ENCODE measurements at regions not wholly inside any gene's neighbourhood (a gene's known extent, or its start where the extent isn't known, plus 50 kb on each side); places are given as distances from the start of the nearest gene placed in this dataset.

- Histone ChIP-seq H3K27me3 (no peaks in the 10 kb centered on the region), H3K4me3 (no peak overlapping the region), H3K9me3 (no peaks in the 10 kb centered on the region), H3K36me3 (no peaks in the 10 kb centered on the region), H3K4me1 (no peaks in the 10 kb centered on the region), H3K27ac (no peak overlapping the region)
- DNase-seq: no peak
- intact Hi-C loops (cut with DNase I): no loop called here
- no peak for ATAC-seq
- FAIRE-seq: no peak
- WGBS, 2 donors: 68 to 84% methylated on average over 7 of the region's 7 CpGs
- TF ChIP-seq, protein P1, sequence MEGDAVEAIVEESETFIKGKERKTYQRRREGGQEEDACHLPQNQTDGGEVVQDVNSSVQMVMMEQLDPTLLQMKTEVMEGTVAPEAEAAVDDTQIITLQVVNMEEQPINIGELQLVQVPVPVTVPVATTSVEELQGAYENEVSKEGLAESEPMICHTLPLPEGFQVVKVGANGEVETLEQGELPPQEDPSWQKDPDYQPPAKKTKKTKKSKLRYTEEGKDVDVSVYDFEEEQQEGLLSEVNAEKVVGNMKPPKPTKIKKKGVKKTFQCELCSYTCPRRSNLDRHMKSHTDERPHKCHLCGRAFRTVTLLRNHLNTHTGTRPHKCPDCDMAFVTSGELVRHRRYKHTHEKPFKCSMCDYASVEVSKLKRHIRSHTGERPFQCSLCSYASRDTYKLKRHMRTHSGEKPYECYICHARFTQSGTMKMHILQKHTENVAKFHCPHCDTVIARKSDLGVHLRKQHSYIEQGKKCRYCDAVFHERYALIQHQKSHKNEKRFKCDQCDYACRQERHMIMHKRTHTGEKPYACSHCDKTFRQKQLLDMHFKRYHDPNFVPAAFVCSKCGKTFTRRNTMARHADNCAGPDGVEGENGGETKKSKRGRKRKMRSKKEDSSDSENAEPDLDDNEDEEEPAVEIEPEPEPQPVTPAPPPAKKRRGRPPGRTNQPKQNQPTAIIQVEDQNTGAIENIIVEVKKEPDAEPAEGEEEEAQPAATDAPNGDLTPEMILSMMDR (IDR thresholded peaks at IDR 0.05): no peak
Measured at GRCh38 chr11:11177156-11177808, 175.8 kb downstream of the CSNK2A3 start.

- DNase-seq: no peak
- FAIRE-seq: no peak
- no peak overlapping the region for H3K27ac ChIP-seq
- H3K9me3 ChIP-seq: no peaks in the 10 kb centered on the region
- H3K27me3 ChIP-seq: no peaks in the 10 kb centered on the region
- no peak for ATAC-seq
- H3K36me3 ChIP-seq: no peaks in the 10 kb centered on the region
- H3K4me1 ChIP-seq: no peaks in the 10 kb centered on the region
- no peak overlapping the region for H3K4me3 ChIP-seq
- intact Hi-C loops (cut with DNase I): no loop called here
- TF ChIP-seq, protein P1 (IDR thresholded peaks at IDR 0.05): no peak
- 76 to 88% methylated on average over 2 of the region's 2 CpGs for WGBS, 2 donors
Measured at GRCh38 chr11:11173316-11174025, 179.6 kb downstream of the CSNK2A3 start.

- no peaks in the 10 kb centered on the region for H3K27me3 ChIP-seq
- intact Hi-C loops (cut with DNase I): no loop called here
- no peak for DNase-seq
- H3K27ac ChIP-seq: no peak overlapping the region
- no peak for FAIRE-seq
- ATAC-seq: no peak
- H3K4me3 ChIP-seq: no peak overlapping the region
- no peaks in the 10 kb centered on the region for H3K36me3 ChIP-seq
- H3K9me3 ChIP-seq: no peaks in the 10 kb centered on the region
- TF ChIP-seq, protein P1 (IDR thresholded peaks at IDR 0.05): no peak
- 86 to 89% methylated on average over 1 of the region's 1 CpG for WGBS, 2 donors
- H3K4me1 ChIP-seq: no peaks in the 10 kb centered on the region
Measured at GRCh38 chr11:11171854-11172253, 181.2 kb downstream of the CSNK2A3 start.

DNA sequence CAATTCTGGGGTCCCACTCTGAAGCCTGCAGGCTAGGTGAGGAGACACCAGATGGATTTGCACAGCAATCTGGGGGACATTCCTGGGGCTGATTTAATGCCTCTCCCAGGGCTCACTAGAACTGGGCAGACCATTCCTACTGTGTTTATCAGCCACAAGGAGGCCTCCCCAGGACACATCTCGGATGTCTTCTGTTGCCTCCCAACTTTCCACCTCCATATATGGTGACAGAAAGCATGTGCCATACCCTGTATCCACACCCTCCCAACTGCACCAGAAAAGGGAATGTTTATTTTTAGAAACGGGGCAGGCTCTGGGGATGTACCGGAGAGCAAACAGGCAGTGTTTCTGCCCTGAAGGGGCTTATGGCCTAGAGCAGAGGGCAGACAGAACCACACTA is 181.8 kb downstream of the CSNK2A3 start:
- no peak overlapping the region for H3K4me3 ChIP-seq
- H3K9me3 ChIP-seq: no peaks in the 10 kb centered on the region
- intact Hi-C loops (cut with DNase I): no loop called here
- 81 to 91% methylated on average over 3 of the region's 3 CpGs for WGBS, 2 donors
- H3K36me3 ChIP-seq: no peaks in the 10 kb centered on the region
- no peaks in the 10 kb centered on the region for H3K4me1 ChIP-seq
- no peak overlapping the region for H3K27ac ChIP-seq
- no peak for FAIRE-seq
- no peak for DNase-seq
- TF ChIP-seq, protein P1 (IDR thresholded peaks at IDR 0.05): no peak
- H3K27me3 ChIP-seq: no peaks in the 10 kb centered on the region
- no peak for ATAC-seq
